NT2/D1 (cell line): ENCODE measurements at regions not wholly inside any gene's neighbourhood (a gene's known extent, or its start where the extent isn't known, plus 50 kb on each side); places are given as distances from the start of the nearest gene placed in this dataset.

Source experiments
- SUZ12 ChIP-seq: IDR thresholded peaks from 2 replicates; pipeline ENCODE4 v1.6.1; 2011; ENCODE audit not compliant: insufficient read length, insufficient read depth; ENCODE audit errors: extremely low read depth
- YY1 ChIP-seq: IDR thresholded peaks from 2 replicates; pipeline ENCODE4 v1.6.1; 2011; ENCODE audit not compliant: insufficient read length, insufficient read depth

- no peak for TF ChIP-seq SUZ12
- no peak for TF ChIP-seq YY1
Observed at GRCh38 chr6:51531623-51532022, 555.8 kb downstream of the PKHD1 start.
